B cell (primary cell): ENCODE measurements at regions not wholly inside any gene's neighbourhood (a gene's known extent, or its start where the extent isn't known, plus 50 kb on each side); places are given as distances from the start of the nearest gene placed in this dataset.

ENCODE experiments used
- ATAC-seq: fragments of 200-7000 bp; cut with Tn5 transposase; one replicate; pipeline ENCODE4 v1.10.0; 2021; ENCODE audit warnings: low read depth, mild to moderate bottlenecking, moderate number of reproducible peaks, moderate library complexity
- CTCF ChIA-PET: fragments of 350-600 bp; sonication (Branson Sonifier 250); formaldehyde crosslinking; loops from one replicate; lab custom pipeline; 2021; ENCODE audit warnings: antibody characterized with exemption, inconsistent platforms; lab: Charles Lee
- POLR2A ChIA-PET: fragments of 350-600 bp; sonication (Branson Sonifier 250); formaldehyde crosslinking; loops from one replicate; lab custom pipeline; 2021; ENCODE audit warnings: antibody characterized with exemption; lab: Charles Lee
- DNase-seq: peaks from one replicate; pipeline ENCODE4 v3.0.0; 2013
- H2AFZ ChIP-seq: 2 replicates; pipeline ENCODE4 v1.6.1; 2012; ENCODE audit warnings: mild to moderate bottlenecking, low read depth, low read length; ENCODE audit not compliant: insufficient read depth, poor library complexity, severe bottlenecking
- H3K27ac ChIP-seq, 2 donors: 1 replicate in 1 of 2; 2 replicates in 1 of 2; pipeline ENCODE4 v1.5.1; 2012 to 2013; ENCODE audit warnings: low read length in 2 of 2, mild to moderate bottlenecking in 2 of 2, moderate library complexity in 1 of 2
- H3K27me3 ChIP-seq, 4 experiments: fragments of 200-600 bp in 1 of 4; sonication (generic) in 1 of 4; replicated peaks in 1 of 4; 1 replicate in 2 of 4; 2 replicates in 2 of 4; pipeline versions ENCODE4 v1.6.1 to v1.7.0; 2013 to 2016; ENCODE audit warnings: low read length in 3 of 4, mild to moderate bottlenecking in 2 of 4, mixed read lengths in 1 of 4, moderate library complexity in 1 of 4; ENCODE audit not compliant: insufficient read depth in 4 of 4, control insufficient read depth in 3 of 4; ENCODE audit errors: control extremely low read depth in 1 of 4
- H3K36me3 ChIP-seq, 2 experiments: replicated peaks in 1 of 2; 1 replicate in 1 of 2; 2 replicates in 1 of 2; pipeline versions ENCODE4 v1.6.1 to v1.7.1; 2013; ENCODE audit warnings: low read length in 1 of 2; ENCODE audit not compliant: insufficient read depth in 2 of 2, control insufficient read depth in 1 of 2; ENCODE audit errors: control extremely low read depth in 1 of 2, extremely low read depth in 1 of 2
- H3K4me1 ChIP-seq, 2 donors: fragments of 200-600 bp in 1 of 2; sonication (generic) in 1 of 2; 1 replicate in 1 of 2; 2 replicates in 1 of 2; pipeline versions ENCODE4 v1.5.1 to v1.6.1; 2013 to 2017; ENCODE audit warnings: low read length in 2 of 2; ENCODE audit not compliant: control insufficient read depth in 2 of 2, insufficient read depth in 2 of 2
- H3K4me2 ChIP-seq: replicated peaks from 2 replicates; pipeline ENCODE3; 2012; ENCODE audit warnings: mild to moderate bottlenecking, low read depth, low read length; ENCODE audit not compliant: poor library complexity, severe bottlenecking
- H3K4me3 ChIP-seq, 5 experiments: fragments of 200-600 bp in 1 of 5; sonication (generic) in 1 of 5; 1 replicate in 3 of 5; 2 replicates in 2 of 5; pipeline versions ENCODE4 v1.5.1 to v1.7.0; 2011 to 2016; ENCODE audit warnings: low read length in 4 of 5, mild to moderate bottlenecking in 4 of 5, low read depth in 2 of 5, control low read depth in 1 of 5, moderate library complexity in 1 of 5; ENCODE audit not compliant: insufficient read depth in 1 of 5; ENCODE audit errors: control extremely low read depth in 1 of 5, extremely low read depth in 1 of 5
- H3K79me2 ChIP-seq: fragments of 200-600 bp; sonication (generic); one replicate; pipeline ENCODE4 v1.6.0; 2016; ENCODE audit warnings: low read length; ENCODE audit not compliant: control insufficient read depth, insufficient read depth
- H3K9ac ChIP-seq: fragments of 200-600 bp; sonication (generic); 2 replicates; pipeline ENCODE4 v1.6.1; 2017; ENCODE audit warnings: mild to moderate bottlenecking, low read length, moderate library complexity
- H3K9me3 ChIP-seq, 3 donors: one replicate each; pipeline versions ENCODE4 v1.6.1 to v1.7.1; 2013; ENCODE audit warnings: low read length in 2 of 3; ENCODE audit not compliant: control insufficient read depth in 2 of 3, insufficient read depth in 1 of 3; ENCODE audit errors: control extremely low read depth in 1 of 3
- H4K20me1 ChIP-seq: 2 replicates; pipeline ENCODE4 v1.6.0; 2012; ENCODE audit warnings: mild to moderate bottlenecking, low read length; ENCODE audit not compliant: insufficient read depth, control insufficient read depth, poor library complexity, severe bottlenecking
- H3K27ac Mint-ChIP-seq: one replicate; pipeline ENCODE4 v1.8.0; 2021; ENCODE audit warnings: mixed read lengths
- H3K27me3 Mint-ChIP-seq: one replicate; pipeline ENCODE4 v1.8.0; 2021; ENCODE audit warnings: mixed read lengths
- H3K4me1 Mint-ChIP-seq: one replicate; pipeline ENCODE4 v1.8.0; 2021; ENCODE audit warnings: mixed read lengths
- H3K4me3 Mint-ChIP-seq: one replicate; pipeline ENCODE4 v1.8.0; 2021; ENCODE audit warnings: mixed read lengths
- H3K9me3 Mint-ChIP-seq: one replicate; pipeline ENCODE4 v1.8.0; 2022; ENCODE audit warnings: mixed read lengths; ENCODE audit not compliant: insufficient read depth
- CTCF ChIP-seq: fragments of 200-600 bp; IDR thresholded peaks from one replicate; pipeline ENCODE4 v1.8.0; 2022; ENCODE audit warnings: antibody characterized with exemption, mild to moderate bottlenecking
- EZH2 ChIP-seq: IDR thresholded peaks from 2 replicates; pipeline ENCODE4 v1.6.1; 2012; ENCODE audit warnings: borderline replicate concordance, low read depth, mild to moderate bottlenecking, moderate library complexity, low read length; ENCODE audit not compliant: insufficient read depth, poor library complexity, severe bottlenecking
- WGBS: methylation state at CpG from one replicate; pipeline ENCODE4 v1.1.5; 2013; ENCODE audit warnings: missing lambda C conversion rate; ENCODE audit not compliant: insufficient coverage; 5-methylcytosine and 5-hydroxymethylcytosine counted together
- intact Hi-C: fragments of 100-400 bp; cut with micrococcal nuclease; formaldehyde crosslinking; loops from one replicate; pipeline ENCODE4 v1.10.0; 2022

- Histone ChIP-seq H3K27ac (no peak overlapping the region), H4K20me1 (no peaks in the 10 kb centered on the region), H3K79me2 (no peaks in the 10 kb centered on the region), H3K4me1 (no peaks in the 10 kb centered on the region), H3K9ac (no peak overlapping the region), H3K36me3 (no peaks in the 10 kb centered on the region), H3K27me3 (no peaks in the 10 kb centered on the region), H2AFZ (no peak overlapping the region), H3K4me2 (no peak overlapping the region), H3K4me3 (no peak overlapping the region), H3K9me3 (peaks cover 0 to 3% (median 0%) of the 10 kb centered on the region in 3 donors)
- intact Hi-C loops = no loop called here
- Mint-ChIP-seq H3K27me3 (no peaks in the 10 kb centered on the region), H3K4me3 (no peak overlapping the region), H3K4me1 (no peaks in the 10 kb centered on the region), H3K9me3 (peaks cover 8% of the 10 kb centered on the region), H3K27ac (no peak overlapping the region)
- 78% methylated on average over 4 of the region's 4 CpGs for WGBS
- ATAC-seq (no peak), DNase-seq (no peak)
- CTCF ChIA-PET = no interaction called here
- POLR2A ChIA-PET = no interaction called here
- no peak for TF ChIP-seq CTCF
- no peak for TF ChIP-seq EZH2
Observed at GRCh38 chr5:146993876-146994530, 115.4 kb upstream of the PPP2R2B start.

GRCh38 chr5:146995878-146996277 lies 117.3 kb upstream of the PPP2R2B start:
- intact Hi-C loops = no loop called here
- CTCF ChIA-PET = no interaction called here

More at GRCh38 chr5:146995878-146996277, 117.3 kb upstream of the PPP2R2B start:
- no peak overlapping the region for H3K27ac Mint-ChIP-seq
- Histone ChIP-seq H2AFZ (no peak overlapping the region), H3K36me3 (no peaks in the 10 kb centered on the region), H3K9me3 (no peaks in the 10 kb centered on the region), H3K27ac (no peak overlapping the region), H3K9ac (no peak overlapping the region), H3K27me3 (no peaks in the 10 kb centered on the region), H3K4me2 (no peak overlapping the region), H3K4me3 (no peak overlapping the region), H3K4me1 (no peaks in the 10 kb centered on the region), H3K79me2 (no peaks in the 10 kb centered on the region), H4K20me1 (no peaks in the 10 kb centered on the region)
- H3K27me3 Mint-ChIP-seq = no peaks in the 10 kb centered on the region
- H3K9me3 Mint-ChIP-seq = peaks cover 2% of the 10 kb centered on the region
- no peak for TF ChIP-seq EZH2
- no peak for TF ChIP-seq CTCF
- POLR2A ChIA-PET = no interaction called here
- DNase-seq (no peak), ATAC-seq (no peak)
- H3K4me1 Mint-ChIP-seq = no peaks in the 10 kb centered on the region
- no peak overlapping the region for H3K4me3 Mint-ChIP-seq
- WGBS = 50% methylated on average over 1 of the region's 1 CpG
